ENCODE measurements at regions not wholly inside any gene's neighbourhood (a gene's known extent, or its start where the extent isn't known, plus 50 kb on each side); places are given as distances from the start of the nearest gene placed in this dataset.

GRCh38 chr2:146879882-146880281 lies 964.9 kb upstream of the ACVR2A start:
- Mint-ChIP-seq H3K4me1 (no peaks in the 10 kb centered on the region), H3K27ac (no peak overlapping the region), H3K27me3 (no peaks in the 10 kb centered on the region), H3K36me3 (ENCODE audit: low read depth) (no peaks in the 10 kb centered on the region), H3K4me3 (no peak overlapping the region), H3K9me3 (peaks cover 3% of the 10 kb centered on the region)
- intact Hi-C loops (cut with micrococcal nuclease) = no loop called here
- DNase-seq = no peak

GRCh38 chr2:146874260-146874658 lies 970.6 kb upstream of the ACVR2A start:
- H3K9me3 Mint-ChIP-seq = no peaks in the 10 kb centered on the region

GRCh38 chr2:146873646-146874259 lies 971.1 kb upstream of the ACVR2A start:
- Mint-ChIP-seq H3K9me3 (no peaks in the 10 kb centered on the region), H3K4me3 (no peak overlapping the region), H3K36me3 (ENCODE audit: low read depth) (no peaks in the 10 kb centered on the region), H3K27me3 (no peaks in the 10 kb centered on the region), H3K4me1 (no peaks in the 10 kb centered on the region), H3K27ac (no peak overlapping the region)
- no peak for DNase-seq
- intact Hi-C loops (cut with micrococcal nuclease) = no loop called here

More at GRCh38 chr2:146874260-146874658, 970.6 kb upstream of the ACVR2A start:
- H3K27me3 Mint-ChIP-seq = no peaks in the 10 kb centered on the region
- DNase-seq = no peak
- H3K27ac Mint-ChIP-seq = no peak overlapping the region
- intact Hi-C loops (cut with micrococcal nuclease) = no loop called here
- no peaks in the 10 kb centered on the region for H3K4me1 Mint-ChIP-seq
- H3K36me3 Mint-ChIP-seq (ENCODE audit: low read depth) = no peaks in the 10 kb centered on the region
- no peak overlapping the region for H3K4me3 Mint-ChIP-seq

- Mint-ChIP-seq H3K4me1 (no peaks in the 10 kb centered on the region), H3K36me3 (ENCODE audit: low read depth) (no peaks in the 10 kb centered on the region), H3K9me3 (no peaks in the 10 kb centered on the region), H3K27me3 (no peaks in the 10 kb centered on the region), H3K4me3 (no peak overlapping the region), H3K27ac (no peak overlapping the region)
- no peak for DNase-seq
- intact Hi-C loops (cut with micrococcal nuclease) = no loop called here
Measured at GRCh38 chr2:146873056-146873455, 971.8 kb upstream of the ACVR2A start.

- DNase-seq = no peak
- Mint-ChIP-seq H3K4me1 (no peaks in the 10 kb centered on the region), H3K27ac (no peak overlapping the region), H3K9me3 (no peaks in the 10 kb centered on the region), H3K27me3 (no peaks in the 10 kb centered on the region), H3K36me3 (ENCODE audit: low read depth) (no peaks in the 10 kb centered on the region), H3K4me3 (no peak overlapping the region)
- intact Hi-C loops (cut with micrococcal nuclease) = no loop called here
Measured at GRCh38 chr2:146870691-146871090, 974.1 kb upstream of the ACVR2A start.

GRCh38 chr2:146869328-146869727 lies 975.5 kb upstream of the ACVR2A start:
- Mint-ChIP-seq H3K27me3 (no peaks in the 10 kb centered on the region), H3K36me3 (ENCODE audit: low read depth) (no peaks in the 10 kb centered on the region), H3K4me3 (no peak overlapping the region), H3K4me1 (no peaks in the 10 kb centered on the region), H3K9me3 (no peaks in the 10 kb centered on the region), H3K27ac (no peak overlapping the region)
- no peak for DNase-seq
- intact Hi-C loops (cut with micrococcal nuclease) = no loop called here

- intact Hi-C loops (cut with micrococcal nuclease) = no loop called here
- H3K9me3 Mint-ChIP-seq = no peaks in the 10 kb centered on the region
- H3K27me3 Mint-ChIP-seq = no peaks in the 10 kb centered on the region
- no peak overlapping the region for H3K4me3 Mint-ChIP-seq
- DNase-seq = no peak
- no peaks in the 10 kb centered on the region for H3K36me3 Mint-ChIP-seq (ENCODE audit: low read depth)
- no peak overlapping the region for H3K27ac Mint-ChIP-seq
- no peaks in the 10 kb centered on the region for H3K4me1 Mint-ChIP-seq
Measured at GRCh38 chr2:146868051-146868450, 976.8 kb upstream of the ACVR2A start.

- H3K4me3 Mint-ChIP-seq = no peak overlapping the region
- intact Hi-C loops (cut with micrococcal nuclease) = no loop called here
- no peaks in the 10 kb centered on the region for H3K36me3 Mint-ChIP-seq (ENCODE audit: low read depth)
- H3K9me3 Mint-ChIP-seq = no peaks in the 10 kb centered on the region
- no peak overlapping the region for H3K27ac Mint-ChIP-seq
- no peaks in the 10 kb centered on the region for H3K27me3 Mint-ChIP-seq
- DNase-seq = no peak
- H3K4me1 Mint-ChIP-seq = no peaks in the 10 kb centered on the region
Measured at GRCh38 chr2:146867477-146867986, 977.3 kb upstream of the ACVR2A start.

- H3K4me3 Mint-ChIP-seq = no peak overlapping the region
Measured at GRCh38 chr2:146853741-146854444, 990.9 kb upstream of the ACVR2A start.

GRCh38 chr2:146852661-146853060 lies 992.2 kb upstream of the ACVR2A start:
- H3K36me3 Mint-ChIP-seq (ENCODE audit: low read depth) = no peaks in the 10 kb centered on the region
- H3K27me3 Mint-ChIP-seq = no peaks in the 10 kb centered on the region
- no peak for DNase-seq
- no peaks in the 10 kb centered on the region for H3K9me3 Mint-ChIP-seq
- no peaks in the 10 kb centered on the region for H3K4me1 Mint-ChIP-seq
- H3K27ac Mint-ChIP-seq = no peak overlapping the region
- no peak overlapping the region for H3K4me3 Mint-ChIP-seq
- intact Hi-C loops (cut with micrococcal nuclease) = no loop called here

More at GRCh38 chr2:146853741-146854444, 990.9 kb upstream of the ACVR2A start:
- H3K27ac Mint-ChIP-seq = no peak overlapping the region
- no peaks in the 10 kb centered on the region for H3K9me3 Mint-ChIP-seq
- no peaks in the 10 kb centered on the region for H3K4me1 Mint-ChIP-seq
- DNase-seq = no peak
- H3K36me3 Mint-ChIP-seq (ENCODE audit: low read depth) = no peaks in the 10 kb centered on the region
- H3K27me3 Mint-ChIP-seq = no peaks in the 10 kb centered on the region
- intact Hi-C loops (cut with micrococcal nuclease) = no loop called here

GRCh38 chr2:146850746-146851145 lies 994.1 kb upstream of the ACVR2A start:
- Mint-ChIP-seq H3K9me3 (no peaks in the 10 kb centered on the region), H3K27ac (no peak overlapping the region), H3K36me3 (ENCODE audit: low read depth) (no peaks in the 10 kb centered on the region), H3K27me3 (no peaks in the 10 kb centered on the region), H3K4me3 (no peak overlapping the region), H3K4me1 (no peaks in the 10 kb centered on the region)
- DNase-seq = no peak
- intact Hi-C loops (cut with micrococcal nuclease) = no loop called here

- Mint-ChIP-seq H3K27ac (no peak overlapping the region), H3K4me3 (no peak overlapping the region), H3K27me3 (no peaks in the 10 kb centered on the region), H3K36me3 (ENCODE audit: low read depth) (no peaks in the 10 kb centered on the region), H3K4me1 (no peaks in the 10 kb centered on the region), H3K9me3 (no peaks in the 10 kb centered on the region)
- DNase-seq = no peak
- intact Hi-C loops (cut with micrococcal nuclease) = no loop called here
Measured at GRCh38 chr2:146847846-146848245, 997.0 kb upstream of the ACVR2A start.

GRCh38 chr2:146844226-146844990 lies 1000.4 kb upstream of the ACVR2A start:
- Mint-ChIP-seq H3K4me3 (no peak overlapping the region), H3K36me3 (ENCODE audit: low read depth) (no peaks in the 10 kb centered on the region), H3K9me3 (no peaks in the 10 kb centered on the region), H3K27ac (no peak overlapping the region), H3K27me3 (no peaks in the 10 kb centered on the region), H3K4me1 (no peaks in the 10 kb centered on the region)
- DNase-seq = no peak
- intact Hi-C loops (cut with micrococcal nuclease) = no loop called here

GRCh38 chr2:146837857-146838256 lies 1007.0 kb upstream of the ACVR2A start:
- no peaks in the 10 kb centered on the region for H3K9me3 Mint-ChIP-seq
- no peak overlapping the region for H3K4me3 Mint-ChIP-seq
- intact Hi-C loops (cut with micrococcal nuclease) = no loop called here
- no peaks in the 10 kb centered on the region for H3K4me1 Mint-ChIP-seq
- no peaks in the 10 kb centered on the region for H3K36me3 Mint-ChIP-seq (ENCODE audit: low read depth)
- DNase-seq = no peak
- H3K27me3 Mint-ChIP-seq = no peaks in the 10 kb centered on the region
- H3K27ac Mint-ChIP-seq = no peak overlapping the region
